OCI-LY3 (cell line): ENCODE measurements at regions not wholly inside any gene's neighbourhood (a gene's known extent, or its start where the extent isn't known, plus 50 kb on each side); places are given as distances from the start of the nearest gene placed in this dataset.
A peak's percentile ranks its signal among the peaks of the same experiment; 100 is the strongest.

Source experiments
- H2AFZ ChIP-seq: fragments of 200-600, 300-600 bp; shearing (Covaris generic); 2 replicates; pipeline ENCODE4 v1.6.0; 2014; ENCODE audit warnings: antibody characterized with exemption, low read depth, low read length
- H3K27ac ChIP-seq: fragments of 200-600, 300-600 bp; sonication (generic); 2 replicates; pipeline ENCODE4 v1.5.1; 2014; ENCODE audit warnings: mild to moderate bottlenecking, low read length, moderate library complexity, mixed read lengths
- H3K27me3 ChIP-seq: fragments of 200-600, 300-600 bp; sonication (generic); 2 replicates; pipeline ENCODE4 v1.6.1; 2014; ENCODE audit warnings: low read depth, low read length, mixed read lengths
- H3K36me3 ChIP-seq: fragments of 200-600, 300-600 bp; sonication (generic); replicated peaks from 2 replicates; pipeline ENCODE3; 2014; ENCODE audit warnings: low read depth, low read length, mixed read lengths
- H3K4me1 ChIP-seq: fragments of 300-600, 200-600 bp; sonication (generic); 2 replicates; pipeline ENCODE4 v1.6.1; 2014; ENCODE audit warnings: low read length, mixed read lengths
- H3K4me2 ChIP-seq: fragments of 200-600, 300-600 bp; sonication (generic); 2 replicates; pipeline ENCODE4 v1.6.1; 2014; ENCODE audit warnings: low read length, mixed read lengths
- H3K4me3 ChIP-seq: fragments of 300-600, 200-600 bp; sonication (generic); 2 replicates; pipeline ENCODE4 v1.5.1; 2014; ENCODE audit warnings: antibody characterized with exemption, mild to moderate bottlenecking, low read length, moderate library complexity
- H3K79me2 ChIP-seq: fragments of 300-600, 200-600 bp; shearing (Covaris generic); 2 replicates; pipeline ENCODE4 v1.6.1; 2014; ENCODE audit warnings: mild to moderate bottlenecking, low read length, mixed read lengths
- H3K9ac ChIP-seq: fragments of 300-600, 200-600 bp; shearing (Covaris generic); 2 replicates; pipeline ENCODE4 v1.6.0; 2014; ENCODE audit warnings: mild to moderate bottlenecking, low read length, moderate library complexity
- H3K9me3 ChIP-seq: fragments of 200-600, 300-600 bp; shearing (Covaris generic); 2 replicates; pipeline ENCODE4 v1.6.1; 2014; ENCODE audit warnings: low read length, mixed read lengths; ENCODE audit not compliant: insufficient read depth
- H4K20me1 ChIP-seq: fragments of 200-600, 300-600 bp; sonication (generic); 2 replicates; pipeline ENCODE4 v1.6.1; 2016; ENCODE audit warnings: low read length, mixed read lengths; ENCODE audit not compliant: insufficient read depth
- EZH2phosphoT487 ChIP-seq: fragments of 200-600 bp; shearing (Covaris generic); IDR thresholded peaks from 2 replicates; pipeline ENCODE4 v1.6.1; 2018; ENCODE audit warnings: antibody characterized with exemption, mixed run types, low read depth
- TF ChIP-seq, protein P1 (sequence below): fragments of 200-600, 300-600 bp; sonication (generic); IDR thresholded peaks from 2 replicates; pipeline ENCODE4 v1.5.1; 2014; ENCODE audit warnings: antibody characterized with exemption, low read length, low read depth

DNA sequence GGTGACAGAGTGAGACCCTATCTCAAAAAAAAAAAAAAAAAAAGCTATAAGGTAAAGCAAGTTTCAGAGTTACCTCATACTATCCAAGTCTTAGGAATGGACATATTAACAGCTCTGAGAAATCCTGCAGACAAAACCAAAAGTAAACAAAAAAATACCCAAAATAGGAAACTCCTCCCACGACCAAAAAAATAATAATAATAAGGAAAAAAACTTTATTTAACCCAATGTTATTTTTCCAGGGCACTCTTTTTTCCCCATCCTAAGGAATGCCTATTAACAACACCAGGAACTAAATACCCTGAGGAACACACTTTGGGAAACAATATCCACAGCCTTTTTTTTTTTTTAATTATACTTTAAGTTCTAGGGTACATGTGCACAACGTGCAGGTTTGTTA is 135.5 kb upstream of the CCND2 start:
- H3K9ac ChIP-seq, result no peak overlapping the region
- H3K9me3 ChIP-seq, result no peaks in the 10 kb centered on the region
- H3K27me3 ChIP-seq, result no peaks in the 10 kb centered on the region
- no peak overlapping the region for H2AFZ ChIP-seq
- H3K36me3 ChIP-seq, result peaks cover 6% of the 10 kb centered on the region
- no peak for TF ChIP-seq EZH2phosphoT487
- TF ChIP-seq, protein P1, sequence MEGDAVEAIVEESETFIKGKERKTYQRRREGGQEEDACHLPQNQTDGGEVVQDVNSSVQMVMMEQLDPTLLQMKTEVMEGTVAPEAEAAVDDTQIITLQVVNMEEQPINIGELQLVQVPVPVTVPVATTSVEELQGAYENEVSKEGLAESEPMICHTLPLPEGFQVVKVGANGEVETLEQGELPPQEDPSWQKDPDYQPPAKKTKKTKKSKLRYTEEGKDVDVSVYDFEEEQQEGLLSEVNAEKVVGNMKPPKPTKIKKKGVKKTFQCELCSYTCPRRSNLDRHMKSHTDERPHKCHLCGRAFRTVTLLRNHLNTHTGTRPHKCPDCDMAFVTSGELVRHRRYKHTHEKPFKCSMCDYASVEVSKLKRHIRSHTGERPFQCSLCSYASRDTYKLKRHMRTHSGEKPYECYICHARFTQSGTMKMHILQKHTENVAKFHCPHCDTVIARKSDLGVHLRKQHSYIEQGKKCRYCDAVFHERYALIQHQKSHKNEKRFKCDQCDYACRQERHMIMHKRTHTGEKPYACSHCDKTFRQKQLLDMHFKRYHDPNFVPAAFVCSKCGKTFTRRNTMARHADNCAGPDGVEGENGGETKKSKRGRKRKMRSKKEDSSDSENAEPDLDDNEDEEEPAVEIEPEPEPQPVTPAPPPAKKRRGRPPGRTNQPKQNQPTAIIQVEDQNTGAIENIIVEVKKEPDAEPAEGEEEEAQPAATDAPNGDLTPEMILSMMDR, result no peak
- H3K79me2 ChIP-seq, result peaks cover 4% of the 10 kb centered on the region
- H4K20me1 ChIP-seq, result no peaks in the 10 kb centered on the region
- H3K4me3 ChIP-seq, result no peak overlapping the region
- no peak overlapping the region for H3K4me2 ChIP-seq
- peak overlapping the region; percentile 97 for H3K27ac ChIP-seq
- peaks cover 93% of the 10 kb centered on the region for H3K4me1 ChIP-seq

DNA sequence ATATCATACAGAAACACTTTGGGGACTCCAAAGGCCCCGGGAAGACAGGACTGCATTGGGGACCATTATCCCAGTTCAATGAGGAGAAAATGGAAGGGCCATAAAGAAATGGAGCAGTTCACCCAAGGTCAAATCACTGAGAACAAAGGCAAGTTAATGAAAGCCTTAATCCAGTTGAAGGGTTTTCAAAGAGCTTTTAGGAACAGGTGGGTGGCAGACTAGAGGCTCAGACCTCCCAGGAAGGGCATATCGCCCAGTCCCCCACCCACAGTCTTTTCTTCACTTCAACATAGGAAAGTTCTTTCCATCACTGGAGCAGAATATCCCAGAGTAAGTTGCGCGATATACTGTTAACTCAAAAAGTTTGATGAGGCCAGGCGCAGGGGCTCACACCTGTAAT is 136.1 kb upstream of the CCND2 start:
- H3K9me3 ChIP-seq, result no peaks in the 10 kb centered on the region

GRCh38 chr12:4137015-4137414 is 136.5 kb upstream of the CCND2 start:
- H3K4me3 ChIP-seq, result peak overlapping the region; percentile 40; the same call in 1 of the 2 replicates
- no peaks in the 10 kb centered on the region for H3K9me3 ChIP-seq
- H3K79me2 ChIP-seq, result peaks cover 4% of the 10 kb centered on the region
- TF ChIP-seq, protein P1, result no peak
- TF ChIP-seq EZH2phosphoT487, result no peak
- H3K27me3 ChIP-seq, result no peaks in the 10 kb centered on the region
- H3K9ac ChIP-seq, result peak overlapping the region; percentile 80
- H2AFZ ChIP-seq, result no peak overlapping the region
- H3K27ac ChIP-seq, result peak overlapping the region; percentile 97
- H4K20me1 ChIP-seq, result no peaks in the 10 kb centered on the region
- peaks cover 6% of the 10 kb centered on the region for H3K36me3 ChIP-seq
- H3K4me1 ChIP-seq, result peaks cover 93% of the 10 kb centered on the region
- peak overlapping the region; percentile 62 for H3K4me2 ChIP-seq

More for the DNA sequence above, 136.1 kb upstream of the CCND2 start:
- Histone ChIP-seq H3K4me2 (peak overlapping the region; percentile 62), H3K27me3 (no peaks in the 10 kb centered on the region), H3K36me3 (peaks cover 6% of the 10 kb centered on the region), H3K4me3 (no peak overlapping the region), H3K4me1 (peaks cover 93% of the 10 kb centered on the region), H3K27ac (peak overlapping the region; percentile 97), H2AFZ (no peak overlapping the region), H4K20me1 (no peaks in the 10 kb centered on the region), H3K79me2 (peaks cover 4% of the 10 kb centered on the region), H3K9ac (peak overlapping the region; percentile 80)
- TF ChIP-seq EZH2phosphoT487, result no peak
- TF ChIP-seq, protein P1, result no peak

DNA sequence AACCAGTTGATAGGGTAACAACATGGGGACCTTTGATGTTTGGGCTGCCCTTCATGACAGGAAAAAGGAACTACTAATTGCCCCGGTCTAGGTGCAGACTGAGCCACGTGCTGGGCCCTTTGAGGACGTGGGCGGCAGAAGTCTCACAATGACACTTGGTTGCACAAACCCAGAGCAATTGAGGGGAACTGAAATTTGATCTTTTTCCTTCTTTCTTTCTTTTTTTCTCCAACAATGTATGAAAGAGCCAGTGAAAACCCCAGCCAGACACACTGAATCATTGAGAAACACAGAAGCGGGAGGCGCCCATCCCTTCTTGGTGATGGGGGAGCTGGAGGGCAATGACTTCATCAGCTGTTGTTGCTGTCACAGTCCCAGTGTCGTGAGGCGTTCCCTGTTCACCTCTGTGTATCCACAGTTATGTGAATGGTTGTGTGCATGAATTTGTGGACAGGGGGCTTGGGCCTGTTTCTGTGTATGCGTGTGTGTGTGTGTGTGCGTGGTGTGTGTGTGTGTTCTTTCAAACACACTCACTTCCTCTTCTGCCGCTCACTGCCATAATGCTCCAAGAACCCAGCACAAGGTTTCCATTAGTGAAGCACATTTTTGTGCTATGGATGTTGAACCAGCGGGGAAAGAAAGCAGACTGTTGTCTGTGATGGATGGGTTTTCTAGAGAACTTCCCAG is 137.5 kb upstream of the CCND2 start:
- peak overlapping the region; percentile 97 for H3K27ac ChIP-seq

More for the DNA sequence above, 137.5 kb upstream of the CCND2 start:
- TF ChIP-seq, protein P1, result no peak
- no peak for TF ChIP-seq EZH2phosphoT487
- Histone ChIP-seq H3K9ac (peak overlapping the region; percentile 80), H3K79me2 (peaks cover 4% of the 10 kb centered on the region), H3K4me2 (peak overlapping the region; percentile 62), H3K9me3 (no peaks in the 10 kb centered on the region), H3K4me1 (peaks cover 93% of the 10 kb centered on the region), H4K20me1 (no peaks in the 10 kb centered on the region), H3K27me3 (no peaks in the 10 kb centered on the region), H3K36me3 (peaks cover 11% of the 10 kb centered on the region), H3K4me3 (peak overlapping the region; percentile 40), H2AFZ (no peak overlapping the region)
